ENCODE measurements at regions not wholly inside any gene's neighbourhood (a gene's known extent, or its start where the extent isn't known, plus 50 kb on each side); places are given as distances from the start of the nearest gene placed in this dataset.

- H3K27me3 ChIP-seq (ENCODE audit: low read length), result no peaks in the 10 kb centered on the region
- no peak overlapping the region for H3K27ac ChIP-seq (ENCODE audit: low read depth, low read length)
- H4K20me1 ChIP-seq (ENCODE audit: low read depth, low read length), result no peaks in the 10 kb centered on the region
- H2AFZ ChIP-seq (ENCODE audit: low read depth, low read length, severe bottlenecking), result no peak overlapping the region
- no peaks in the 10 kb centered on the region for H3K9me2 ChIP-seq (replicated peaks; ENCODE audit: insufficient read depth, low read length)
- H3K36me3 ChIP-seq (ENCODE audit: low read length), result 0 out of 2 replicates have a peak, but pooled peaks cover 3% of the 10 kb centered on the region
- H3F3A ChIP-seq (ENCODE audit: insufficient read depth), result no peaks in the 10 kb centered on the region
- no peaks in the 10 kb centered on the region for H3K79me2 ChIP-seq (ENCODE audit: insufficient read depth, low read length)
- no peak overlapping the region for H3K9ac ChIP-seq (ENCODE audit: low read length)
- H3K9me3 ChIP-seq (ENCODE audit: insufficient read depth, low read length), result no peaks in the 10 kb centered on the region
- no peak overlapping the region for H3K4me3 ChIP-seq (ENCODE audit: insufficient read depth, low read length, poor library complexity, severe bottlenecking)
- TF ChIP-seq EZH2phosphoT487 (conservative IDR thresholded peaks at IDR 0.05; ENCODE audit: low read length), result no peak
- no peak for TF ChIP-seq CTCF (IDR thresholded peaks at IDR 0.05; ENCODE audit: insufficient read depth, low read length, poor library complexity, severe bottlenecking)
- no peak overlapping the region for H3K4me2 ChIP-seq (ENCODE audit: low read depth, low read length, poor library complexity, severe bottlenecking)
These were observed 143.1 kb upstream of the SLC45A1 start for GRCh38 chr1:8174807-8175206.

GRCh38 chr1:8171751-8172464 is 145.8 kb upstream of the ERRFI1 start:
- H3K9me3 ChIP-seq (ENCODE audit: insufficient read depth, low read length), result no peaks in the 10 kb centered on the region
- no peak overlapping the region for H3K27ac ChIP-seq (ENCODE audit: low read depth, low read length)

GRCh38 chr1:8170059-8170835 is 144.1 kb upstream of the ERRFI1 start:
- no peak overlapping the region for H3K4me3 ChIP-seq (ENCODE audit: insufficient read depth, low read length, poor library complexity, severe bottlenecking)
- TF ChIP-seq EZH2phosphoT487 (conservative IDR thresholded peaks at IDR 0.05; ENCODE audit: low read length), result no peak
- TF ChIP-seq CTCF (IDR thresholded peaks at IDR 0.05; ENCODE audit: insufficient read depth, low read length, poor library complexity, severe bottlenecking), result no peak
- H3K79me2 ChIP-seq (ENCODE audit: insufficient read depth, low read length), result no peaks in the 10 kb centered on the region
- no peaks in the 10 kb centered on the region for H3K36me3 ChIP-seq (ENCODE audit: low read length)
- no peak overlapping the region for H3K27ac ChIP-seq (ENCODE audit: low read depth, low read length)
- H4K20me1 ChIP-seq (ENCODE audit: low read depth, low read length), result no peaks in the 10 kb centered on the region
- H3K9me3 ChIP-seq (ENCODE audit: insufficient read depth, low read length), result no peaks in the 10 kb centered on the region
- no peaks in the 10 kb centered on the region for H3K27me3 ChIP-seq (ENCODE audit: low read length)
- H3F3A ChIP-seq (ENCODE audit: insufficient read depth), result no peaks in the 10 kb centered on the region
- H2AFZ ChIP-seq (ENCODE audit: low read depth, low read length, severe bottlenecking), result peak overlapping the region; percentile 28
- H3K9me2 ChIP-seq (replicated peaks; ENCODE audit: insufficient read depth, low read length), result no peaks in the 10 kb centered on the region
- no peak overlapping the region for H3K9ac ChIP-seq (ENCODE audit: low read length)
- no peak overlapping the region for H3K4me2 ChIP-seq (ENCODE audit: low read depth, low read length, poor library complexity, severe bottlenecking)

More at GRCh38 chr1:8171751-8172464, 145.8 kb upstream of the ERRFI1 start:
- H4K20me1 ChIP-seq (ENCODE audit: low read depth, low read length), result no peaks in the 10 kb centered on the region
- H3K4me3 ChIP-seq (ENCODE audit: insufficient read depth, low read length, poor library complexity, severe bottlenecking), result no peak overlapping the region
- TF ChIP-seq EZH2phosphoT487 (conservative IDR thresholded peaks at IDR 0.05; ENCODE audit: low read length) (no peak), CTCF (IDR thresholded peaks at IDR 0.05; ENCODE audit: insufficient read depth, low read length, poor library complexity, severe bottlenecking) (no peak)
- no peaks in the 10 kb centered on the region for H3K27me3 ChIP-seq (ENCODE audit: low read length)
- H3K79me2 ChIP-seq (ENCODE audit: insufficient read depth, low read length), result no peaks in the 10 kb centered on the region
- H3K4me2 ChIP-seq (ENCODE audit: low read depth, low read length, poor library complexity, severe bottlenecking), result no peak overlapping the region
- H3K9me2 ChIP-seq (replicated peaks; ENCODE audit: insufficient read depth, low read length), result no peaks in the 10 kb centered on the region
- no peak overlapping the region for H3K9ac ChIP-seq (ENCODE audit: low read length)
- H2AFZ ChIP-seq (ENCODE audit: low read depth, low read length, severe bottlenecking), result no peak overlapping the region
- no peaks in the 10 kb centered on the region for H3K36me3 ChIP-seq (ENCODE audit: low read length)
- H3F3A ChIP-seq (ENCODE audit: insufficient read depth), result no peaks in the 10 kb centered on the region
